Gastrocnemius medialis (tissue), 4 donors: ENCODE measurements at regions not wholly inside any gene's neighbourhood (a gene's known extent, or its start where the extent isn't known, plus 50 kb on each side); places are given as distances from the start of the nearest gene placed in this dataset.

ENCODE experiments used
- ATAC-seq, 2 donors: fragments of 150-250 bp; one replicate each; pipeline ENCODE4 v1.9.1; 2016
- DNase-seq, 2 donors: peaks; one replicate each; pipeline ENCODE4 v3.0.0-alpha.2; 2019
- H3K27ac ChIP-seq, 4 donors: fragments of 200-600 bp; sonication (generic); 1 replicate in 1 of 4; 2 replicates in 3 of 4; pipeline ENCODE4 v1.5.1; 2016 to 2018; ENCODE audit warnings: mild to moderate bottlenecking in 2 of 4, moderate library complexity in 1 of 4
- H3K27me3 ChIP-seq, 3 donors: fragments of 200-600 bp; sonication (generic) in 2 of 3; 1 replicate in 1 of 3; 2 replicates in 2 of 3; pipeline versions ENCODE4 v1.5.1 to v1.6.0; 2016 to 2019; ENCODE audit warnings: mild to moderate bottlenecking in 1 of 3, moderate library complexity in 1 of 3
- H3K36me3 ChIP-seq, 2 donors: fragments of 200-600 bp; sonication (generic) in 1 of 2; one replicate each; pipeline ENCODE4 v1.5.1; 2017 to 2018
- H3K4me1 ChIP-seq, 2 donors: fragments of 200-600 bp; sonication (generic) in 1 of 2; one replicate each; pipeline ENCODE4 v1.5.1; 2016 to 2017; ENCODE audit warnings: mild to moderate bottlenecking in 2 of 2
- H3K4me3 ChIP-seq, 4 donors: fragments of 200-600 bp; sonication (generic) in 3 of 4; 1 replicate in 1 of 4; 2 replicates in 3 of 4; pipeline ENCODE4 v1.5.1; 2016 to 2019; ENCODE audit warnings: mild to moderate bottlenecking in 2 of 4
- H3K9me3 ChIP-seq, 3 donors: fragments of 200-600 bp; sonication (generic) in 2 of 3; 1 replicate in 1 of 3; 2 replicates in 2 of 3; pipeline ENCODE4 v1.5.1; 2016 to 2019
- CTCF ChIP-seq, 5 experiments: fragments of 450-650 bp in 3 of 5; fragments of 200-600 bp in 2 of 5; sonication (generic) in 2 of 5; IDR thresholded peaks in 4 of 5; conservative IDR thresholded peaks in 1 of 5; 1 replicate in 4 of 5; 2 replicates in 1 of 5; pipeline ENCODE4 v1.5.1; 2016 to 2019; ENCODE audit warnings: antibody characterized with exemption in 5 of 5, mild to moderate bottlenecking in 3 of 5, moderate library complexity in 3 of 5
- POLR2A ChIP-seq, 2 donors: fragments of 450-650 bp; IDR thresholded peaks; one replicate each; pipeline ENCODE4 v1.6.1; 2017; ENCODE audit warnings: antibody characterized with exemption in 2 of 2, mild to moderate bottlenecking in 2 of 2, moderate library complexity in 2 of 2
- in situ Hi-C, 4 donors: fragments of 200-750 bp; cut with MboI; loops; one replicate each; pipeline versions ENCODE4 v1.15.0 to v1.8.0; 2017; ENCODE audit warnings: low sequenced_read_pairs in 4 of 4
- intact Hi-C: fragments of 100-400 bp; cut with DNase I; formaldehyde crosslinking; loops from one replicate; pipeline ENCODE4 v1.15.1; 2023; ENCODE audit warnings: low total_unique reads

DNA sequence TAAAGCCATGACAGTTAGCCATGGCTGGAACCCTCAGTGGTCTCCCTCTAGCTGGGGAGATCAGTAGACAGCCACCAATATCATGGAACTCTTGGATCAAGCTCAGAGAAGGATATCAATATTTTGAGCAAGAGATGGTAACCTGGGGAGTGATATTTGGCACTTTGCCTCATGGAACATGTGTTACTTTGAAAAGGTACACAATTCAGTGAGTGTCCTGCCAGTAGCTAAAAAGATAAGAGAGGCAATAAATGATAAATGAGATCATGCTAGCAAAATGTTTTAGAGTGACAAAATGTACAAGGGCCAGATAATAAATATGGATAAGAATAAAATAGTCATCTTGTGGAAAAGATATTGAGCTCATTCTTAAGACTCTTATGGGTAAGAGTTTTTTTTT lies 1618.7 kb downstream of the OLFM4 start:
- no peak overlapping the region for H3K4me3 ChIP-seq
- H3K4me1 ChIP-seq, result no peaks in the 10 kb centered on the region
- no peaks in the 10 kb centered on the region for H3K9me3 ChIP-seq
- ATAC-seq (no peak), DNase-seq (no peak)
- in situ Hi-C loops, result no loop called here
- no peaks in the 10 kb centered on the region for H3K27me3 ChIP-seq
- H3K36me3 ChIP-seq, result no peaks in the 10 kb centered on the region
- intact Hi-C loops, result no loop called here
- H3K27ac ChIP-seq, result no peak overlapping the region
- TF ChIP-seq CTCF (IDR thresholded peaks at IDR 0.05 in 4 of 5, conservative IDR thresholded peaks at IDR 0.05 in 1 of 5) (no peak), POLR2A (IDR thresholded peaks at IDR 0.05) (no peak)

- no peak for ATAC-seq
- Histone ChIP-seq H3K27me3 (no peaks in the 10 kb centered on the region), H3K36me3 (no peaks in the 10 kb centered on the region), H3K27ac (no peak overlapping the region), H3K4me1 (no peaks in the 10 kb centered on the region), H3K9me3 (no peaks in the 10 kb centered on the region), H3K4me3 (no peak overlapping the region)
- intact Hi-C loops (no loop called here), in situ Hi-C loops (no loop called here)
- TF ChIP-seq CTCF (IDR thresholded peaks at IDR 0.05 in 4 of 5, conservative IDR thresholded peaks at IDR 0.05 in 1 of 5) (no peak), POLR2A (IDR thresholded peaks at IDR 0.05) (no peak)
- no peak for DNase-seq
Observed at GRCh38 chr13:54657588-54657987, 1629.0 kb downstream of the OLFM4 start.

- Histone ChIP-seq H3K9me3 (no peaks in the 10 kb centered on the region), H3K27me3 (no peaks in the 10 kb centered on the region), H3K27ac (no peak overlapping the region), H3K4me1 (no peaks in the 10 kb centered on the region), H3K4me3 (no peak overlapping the region), H3K36me3 (no peaks in the 10 kb centered on the region)
- ATAC-seq, result no peak
- TF ChIP-seq POLR2A (IDR thresholded peaks at IDR 0.05) (no peak), CTCF (IDR thresholded peaks at IDR 0.05 in 4 of 5, conservative IDR thresholded peaks at IDR 0.05 in 1 of 5) (no peak)
- DNase-seq, result no peak
- in situ Hi-C loops, result no loop called here
- intact Hi-C loops, result no loop called here
Observed at GRCh38 chr13:54658771-54659170, 1630.2 kb downstream of the OLFM4 start.

DNA sequence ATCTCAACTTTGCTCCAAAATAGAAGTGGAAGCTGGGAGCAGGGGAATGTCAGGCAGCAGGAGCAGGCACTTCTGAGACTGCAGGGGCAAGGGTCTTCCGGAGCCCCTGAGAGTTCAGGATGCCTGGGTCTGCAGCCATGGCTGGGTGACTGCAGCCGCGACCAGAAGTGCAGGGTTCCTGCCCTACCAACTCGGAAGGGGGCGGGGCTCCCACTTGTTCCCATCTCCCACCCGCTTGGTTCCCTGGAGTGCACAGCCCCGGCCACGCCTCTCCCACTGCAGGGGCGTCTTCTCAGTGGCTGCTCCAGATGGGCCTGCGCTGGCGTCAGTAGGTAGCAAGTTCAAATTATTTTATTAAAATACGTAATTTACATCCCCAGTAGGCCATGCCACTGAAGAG lies 1631.7 kb downstream of the OLFM4 start:
- Histone ChIP-seq H3K4me3 (no peak overlapping the region), H3K9me3 (no peaks in the 10 kb centered on the region), H3K27ac (no peak overlapping the region), H3K27me3 (no peaks in the 10 kb centered on the region), H3K36me3 (no peaks in the 10 kb centered on the region), H3K4me1 (no peaks in the 10 kb centered on the region)
- TF ChIP-seq CTCF (IDR thresholded peaks at IDR 0.05 in 4 of 5, conservative IDR thresholded peaks at IDR 0.05 in 1 of 5) (no peak), POLR2A (IDR thresholded peaks at IDR 0.05) (no peak)
- DNase-seq (no peak), ATAC-seq (no peak)
- in situ Hi-C loops, result no loop called here
- intact Hi-C loops, result no loop called here

DNA sequence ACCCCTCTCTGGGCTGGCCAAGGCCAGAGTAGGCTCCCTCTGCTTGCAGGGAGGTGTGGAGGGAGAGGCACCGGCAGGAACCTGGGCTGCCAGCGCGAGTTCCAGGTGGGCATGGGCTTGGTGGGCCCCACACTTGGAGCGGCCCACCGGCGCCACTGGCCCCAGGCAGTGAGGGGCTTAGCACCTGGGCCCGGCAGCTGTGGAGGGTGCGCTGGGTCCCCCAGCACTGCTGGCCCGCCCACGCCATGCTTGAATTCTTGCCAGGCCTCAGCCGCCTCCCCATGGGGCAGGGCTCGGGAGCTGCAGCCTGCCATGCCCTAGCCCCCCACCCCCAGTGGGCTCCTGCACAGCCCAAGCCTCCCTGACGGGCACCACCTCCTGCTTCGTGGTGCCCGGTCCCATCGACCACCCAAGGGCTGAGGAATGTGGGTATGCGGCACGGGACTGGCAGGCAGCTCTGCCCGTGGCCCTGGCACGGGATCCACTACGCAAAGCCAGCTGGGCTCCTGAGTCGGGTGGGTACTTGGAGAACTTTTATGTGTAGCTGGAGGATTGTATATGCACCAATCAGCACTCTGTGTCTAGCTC lies 1648.0 kb downstream of the OLFM4 start:
- intact Hi-C loops (no loop called here), in situ Hi-C loops (no loop called here)
- Histone ChIP-seq H3K27me3 (no peaks in the 10 kb centered on the region), H3K36me3 (no peaks in the 10 kb centered on the region), H3K27ac (no peak overlapping the region), H3K4me1 (no peaks in the 10 kb centered on the region), H3K4me3 (no peak overlapping the region), H3K9me3 (no peaks in the 10 kb centered on the region)
- ATAC-seq (no peak), DNase-seq (no peak)
- TF ChIP-seq CTCF (IDR thresholded peaks at IDR 0.05 in 4 of 5, conservative IDR thresholded peaks at IDR 0.05 in 1 of 5) (no peak), POLR2A (IDR thresholded peaks at IDR 0.05) (no peak)
